HCT116 (cell line): ENCODE measurements at regions not wholly inside any gene's neighbourhood (a gene's known extent, or its start where the extent isn't known, plus 50 kb on each side); places are given as distances from the start of the nearest gene placed in this dataset.

Source experiments
- ATAC-seq: fragments of 200-7000 bp; cut with Tn5 transposase; 2 replicates; pipeline ENCODE4 v1.9.1; 2020; ENCODE audit warnings: mild to moderate bottlenecking, moderate library complexity
- BruUV-seq: library from RNA; stranded (reverse); fragments of 400-500 nt; replicated peaks from 2 replicates; lab custom pipeline; 2021; lab: Mats Ljungman, UMichigan
- CTCF ChIA-PET: fragments of 300-600 bp; sonication (Branson Sonifier 250); formaldehyde crosslinking; loops from one replicate; lab custom pipeline; 2021; ENCODE audit warnings: antibody characterized with exemption; lab: Charles Lee
- POLR2A ChIA-PET: fragments of 300-600, 350-600 bp; sonication (Branson Sonifier 250); formaldehyde crosslinking; loops from one replicate; lab custom pipeline; 2021; ENCODE audit warnings: antibody characterized with exemption; lab: Charles Lee
- RAD21 ChIA-PET, 2 experiments: fragments of 300-600 bp; sonication (Branson Sonifier 250); formaldehyde crosslinking; loops; one replicate each; lab custom pipeline; 2023; ENCODE audit warnings: low total read pairs in 2 of 2; ENCODE audit not compliant: uncharacterized antibody in 2 of 2, unreplicated experiment in 2 of 2, low non-redundant PET in 1 of 2; lab: Charles Lee
- DNase-seq: peaks from one replicate; pipeline ENCODE4 v3.0.0-alpha.2; 2010; ENCODE audit warnings: low read depth, low spot score
- H2AFZ ChIP-seq: fragments of 200-600 bp; shearing (Covaris generic), sonication (generic); 2 replicates; pipeline ENCODE4 v1.6.1; 2017; ENCODE audit warnings: low read depth, mixed run types, mixed read lengths, antibody characterized with exemption, low read length; ENCODE audit not compliant: poor library complexity, severe bottlenecking
- H3K27ac ChIP-seq: 2 replicates; pipeline ENCODE4 v1.5.1; 2012; ENCODE audit warnings: low read depth, low read length
- H3K27me3 ChIP-seq: fragments of 200-600 bp; sonication (generic); 2 replicates; pipeline ENCODE4 v1.6.1; 2016; ENCODE audit warnings: mixed run types, low read length, mixed read lengths; ENCODE audit not compliant: insufficient read depth
- H3K36me3 ChIP-seq, 2 experiments: fragments of 200-500 bp in 1 of 2; fragments of 200-600 bp in 1 of 2; sonication (Bioruptor generic) in 1 of 2; sonication (generic) in 1 of 2; 2 replicates each; pipeline versions ENCODE4 v1.5.1 to v1.6.1; 2014 to 2016; ENCODE audit warnings: low read length in 2 of 2, inconsistent platforms in 1 of 2, mixed read lengths in 1 of 2, mixed run types in 1 of 2; ENCODE audit not compliant: insufficient read depth in 2 of 2, control insufficient read depth in 1 of 2
- H3K4me1 ChIP-seq, 2 experiments: fragments of 200-600 bp in 1 of 2; sonication (generic) in 1 of 2; 2 replicates each; pipeline versions ENCODE4 v1.5.1 to v1.6.1; 2012 to 2017; ENCODE audit warnings: low read length in 2 of 2, inconsistent platforms in 1 of 2, mild to moderate bottlenecking in 1 of 2, mixed read lengths in 1 of 2, mixed run types in 1 of 2, moderate library complexity in 1 of 2; ENCODE audit not compliant: insufficient read depth in 2 of 2, control insufficient read depth in 1 of 2
- H3K4me2 ChIP-seq: fragments of 200-600 bp; sonication (generic); 2 replicates; pipeline ENCODE4 v1.6.1; 2017; ENCODE audit warnings: mixed run types, low read length, mixed read lengths
- H3K4me3 ChIP-seq, 2 experiments: fragments of 200-600 bp in 1 of 2; sonication (generic) in 1 of 2; replicated peaks in 1 of 2; 2 replicates each; pipeline ENCODE4 v1.5.1; 2011 to 2016; ENCODE audit warnings: low read length in 2 of 2, control low read depth in 1 of 2, low read depth in 1 of 2, mild to moderate bottlenecking in 1 of 2, mixed read lengths in 1 of 2, mixed run types in 1 of 2
- H3K79me2 ChIP-seq: fragments of 200-600 bp; sonication (generic); 2 replicates; pipeline ENCODE4 v1.6.1; 2017; ENCODE audit warnings: mild to moderate bottlenecking, mixed run types, low read length, moderate library complexity, mixed read lengths; ENCODE audit not compliant: insufficient read depth
- H3K9ac ChIP-seq: fragments of 200-600 bp; sonication (generic); 2 replicates; pipeline ENCODE4 v1.6.1; 2016; ENCODE audit warnings: low read length, mixed read lengths
- H3K9me2 ChIP-seq: fragments of 200-600 bp; sonication (generic), shearing (Covaris generic); 2 replicates; pipeline ENCODE4 v1.6.1; 2017; ENCODE audit warnings: mixed run types, mild to moderate bottlenecking, moderate library complexity; ENCODE audit not compliant: insufficient read depth
- H3K9me3 ChIP-seq, 2 experiments: fragments of 200-500 bp in 1 of 2; fragments of 200-600 bp in 1 of 2; sonication (Bioruptor generic) in 1 of 2; sonication (generic) in 1 of 2; 2 replicates each; pipeline ENCODE4 v1.6.1; 2014 to 2017; ENCODE audit warnings: low read length in 2 of 2, mixed read lengths in 2 of 2, inconsistent platforms in 1 of 2, low read depth in 1 of 2, mild to moderate bottlenecking in 1 of 2, mixed run types in 1 of 2, moderate library complexity in 1 of 2; ENCODE audit not compliant: control insufficient read depth in 1 of 2, insufficient read depth in 1 of 2
- H4K20me1 ChIP-seq: fragments of 200-600 bp; sonication (generic), shearing (Covaris generic); 2 replicates; pipeline ENCODE4 v1.6.1; 2017; ENCODE audit warnings: mixed run types, mild to moderate bottlenecking, moderate library complexity; ENCODE audit not compliant: insufficient read depth
- ATF3 ChIP-seq: IDR thresholded peaks from 2 replicates; pipeline ENCODE4 v1.6.1; 2012
- CEBPB ChIP-seq: IDR thresholded peaks from 2 replicates; pipeline ENCODE4 v1.6.1; 2012; ENCODE audit warnings: low read depth
- EGR1 ChIP-seq: IDR thresholded peaks from 2 replicates; pipeline ENCODE4 v1.6.1; 2012; ENCODE audit warnings: low read depth
- FOSL1 ChIP-seq: IDR thresholded peaks from 2 replicates; pipeline ENCODE4 v1.6.1; 2012; ENCODE audit warnings: low read depth
- POLR2A ChIP-seq: IDR thresholded peaks from 2 replicates; pipeline ENCODE4 v1.7.0; 2011; ENCODE audit warnings: borderline replicate concordance; ENCODE audit not compliant: insufficient read depth, insufficient read length; ENCODE audit errors: extremely low read depth
- RAD21 ChIP-seq: IDR thresholded peaks from 2 replicates; pipeline ENCODE4 v1.6.1; 2012; ENCODE audit warnings: low read depth, mild to moderate bottlenecking
- REST ChIP-seq: IDR thresholded peaks from 2 replicates; pipeline ENCODE4 v1.6.1; 2012; ENCODE audit warnings: low read depth
- SIN3A ChIP-seq: IDR thresholded peaks from 2 replicates; pipeline ENCODE4 v1.6.1; 2012; ENCODE audit warnings: low read depth
- SP1 ChIP-seq: IDR thresholded peaks from 2 replicates; pipeline ENCODE4 v1.6.1; 2012; ENCODE audit warnings: low read depth
- SRF ChIP-seq: IDR thresholded peaks from 2 replicates; pipeline ENCODE4 v1.6.1; 2012; ENCODE audit warnings: low read depth
- YY1 ChIP-seq: IDR thresholded peaks from 2 replicates; pipeline ENCODE4 v1.6.1; 2011; ENCODE audit warnings: low read length, low read depth, moderate library complexity, mild to moderate bottlenecking; ENCODE audit not compliant: insufficient replicate concordance; ENCODE audit errors: extremely low read depth
- ZFX ChIP-seq: fragments of 450-650 bp; IDR thresholded peaks from 2 replicates; pipeline ENCODE4 v1.6.1; 2017
- ZNF274 ChIP-seq: fragments of 200-500 bp; sonication (Bioruptor generic); IDR thresholded peaks from 2 replicates; pipeline ENCODE4 v1.6.1; 2014; ENCODE audit warnings: mild to moderate bottlenecking, low read depth, low read length, inconsistent platforms
- intact Hi-C: fragments of 100-400 bp; cut with micrococcal nuclease; formaldehyde crosslinking; loops from 2 replicates; pipeline ENCODE4 v1.10.0; 2022

GRCh38 chr13:31922724-31923123 lies 108.8 kb upstream of the FRY start:
- ChIA-PET RAD21 (no interaction called here), POLR2A (no interaction called here), CTCF (interaction anchor here (1.2 to 1.5 kb wide), 2 partner anchors 12 to 44 kb away, joined by 4 to 6 read pairs; no protein-coding TSS in a partner anchor)
- no peak overlapping the region for H3K4me3 ChIP-seq
- H3K9me3 ChIP-seq: no peaks in the 10 kb centered on the region
- H4K20me1 ChIP-seq: no peaks in the 10 kb centered on the region
- no peaks in the 10 kb centered on the region for H3K79me2 ChIP-seq
- H2AFZ ChIP-seq: no peak overlapping the region
- ATAC-seq (no peak), DNase-seq (no peak)
- BruUV-seq: no TSS peak
- H3K4me2 ChIP-seq: no peak overlapping the region
- no peak overlapping the region for H3K27ac ChIP-seq
- TF ChIP-seq RAD21: no peak
- no peak for TF ChIP-seq SRF
- no peak for TF ChIP-seq EGR1
- no peak for TF ChIP-seq SP1
- TF ChIP-seq ZFX: no peak
- TF ChIP-seq POLR2A: no peak
- no peak for TF ChIP-seq ATF3
- TF ChIP-seq FOSL1: no peak
- no peak for TF ChIP-seq YY1
- TF ChIP-seq CEBPB: no peak
- TF ChIP-seq REST: no peak
- no peak for TF ChIP-seq ZNF274
- TF ChIP-seq SIN3A: no peak
- intact Hi-C loops: no loop called here
- no peaks in the 10 kb centered on the region for H3K36me3 ChIP-seq
- H3K4me1 ChIP-seq: no peaks in the 10 kb centered on the region
- no peaks in the 10 kb centered on the region for H3K9me2 ChIP-seq
- no peak overlapping the region for H3K9ac ChIP-seq
- no peaks in the 10 kb centered on the region for H3K27me3 ChIP-seq
